Activated gamma-delta T cell treated with Interleukin-2 at 50 U/mL for 16 hours (primary cell): ENCODE measurements at regions not wholly inside any gene's neighbourhood (a gene's known extent, or its start where the extent isn't known, plus 50 kb on each side); places are given as distances from the start of the nearest gene placed in this dataset.

Experiments used
- DNase-seq: peaks from one replicate; pipeline ENCODE4 v3.0.0-alpha.2; 2020

- DNase-seq, result no peak
Measured at GRCh38 chr10:131587976-131588680, 276.6 kb upstream of the TCERG1L start.

GRCh38 chr10:131588704-131589220 is 277.2 kb upstream of the TCERG1L start:
- no peak for DNase-seq

GRCh38 chr10:131590567-131590966 is 279.0 kb upstream of the TCERG1L start:
- no peak for DNase-seq

GRCh38 chr10:131591936-131592335 is 280.4 kb upstream of the TCERG1L start:
- DNase-seq, result no peak

GRCh38 chr10:131609176-131609575 is 291.6 kb upstream of the PPP2R2D start:
- no peak for DNase-seq

GRCh38 chr10:131615150-131615549 is 285.7 kb upstream of the PPP2R2D start:
- no peak for DNase-seq

- no peak for DNase-seq
Measured at GRCh38 chr10:131616040-131616439, 284.8 kb upstream of the PPP2R2D start.

GRCh38 chr10:131617113-131617858 is 283.5 kb upstream of the PPP2R2D start:
- no peak for DNase-seq

- no peak for DNase-seq
Measured at GRCh38 chr10:131618587-131619267, 282.1 kb upstream of the PPP2R2D start.

GRCh38 chr10:131620314-131620713 is 280.5 kb upstream of the PPP2R2D start:
- no peak for DNase-seq

GRCh38 chr10:131620904-131621303 is 279.9 kb upstream of the PPP2R2D start:
- no peak for DNase-seq

GRCh38 chr10:131621784-131622624 is 278.8 kb upstream of the PPP2R2D start:
- DNase-seq, result no peak

- DNase-seq, result no peak
Measured at GRCh38 chr10:131625041-131625440, 275.8 kb upstream of the PPP2R2D start.

GRCh38 chr10:131626274-131626673 is 274.5 kb upstream of the PPP2R2D start:
- no peak for DNase-seq

- DNase-seq, result no peak
Measured at GRCh38 chr10:131629026-131629770, 271.6 kb upstream of the PPP2R2D start.

GRCh38 chr10:131630772-131631258 is 270.0 kb upstream of the PPP2R2D start:
- no peak for DNase-seq

- DNase-seq, result no peak
Measured at GRCh38 chr10:131631619-131632018, 269.2 kb upstream of the PPP2R2D start.

- DNase-seq, result no peak
Measured at GRCh38 chr10:131635564-131636015, 265.2 kb upstream of the PPP2R2D start.

- DNase-seq, result no peak
Measured at GRCh38 chr10:131636116-131636515, 264.7 kb upstream of the PPP2R2D start.

GRCh38 chr10:131636841-131637724 is 263.7 kb upstream of the PPP2R2D start:
- DNase-seq, result no peak
